Panc1 (cell line): ENCODE measurements at regions not wholly inside any gene's neighbourhood (a gene's known extent, or its start where the extent isn't known, plus 50 kb on each side); places are given as distances from the start of the nearest gene placed in this dataset.

Experiments used
- CTCF ChIP-seq: fragments of 450-650 bp; IDR thresholded peaks from 2 replicates; pipeline ENCODE4 v1.5.1; 2017; ENCODE audit warnings: mild to moderate bottlenecking
- POLR2AphosphoS5 ChIP-seq: IDR thresholded peaks from 2 replicates; pipeline ENCODE4 v1.6.1; 2012; ENCODE audit warnings: mild to moderate bottlenecking, low read depth, low read length, moderate library complexity
- TCF7L2 ChIP-seq: IDR thresholded peaks from 2 replicates; pipeline ENCODE4 v1.6.1; 2011; ENCODE audit warnings: mild to moderate bottlenecking, low read depth, low read length, inconsistent platforms

GRCh38 chr22:44380756-44381486, 68.2 kb upstream of the SHISAL1 start:
- TF ChIP-seq TCF7L2 (no peak), POLR2AphosphoS5 (no peak), CTCF (no peak)
